ENCODE measurements at regions not wholly inside any gene's neighbourhood (a gene's known extent, or its start where the extent isn't known, plus 50 kb on each side); places are given as distances from the start of the nearest gene placed in this dataset.

GRCh38 chr6:4496284-4496683 is 279.9 kb upstream of the CDYL start:
- no peak for TF ChIP-seq PREB (CRISPR knock-in tag; IDR thresholded peaks at IDR 0.05)
- TF ChIP-seq EP300 (IDR thresholded peaks at IDR 0.05; ENCODE audit: low read length) = no peak
- TF ChIP-seq JUND (IDR thresholded peaks at IDR 0.05; ENCODE audit: borderline replicate concordance, low read depth, low read length) = no peak
- no peak for TF ChIP-seq JUND (tag; IDR thresholded peaks at IDR 0.05; ENCODE audit: borderline replicate concordance, low read depth, low read length)
- no peak for TF ChIP-seq CTCF (IDR thresholded peaks at IDR 0.05 in 2 of 3, conservative IDR thresholded peaks at IDR 0.05 in 1 of 3; ENCODE audit: insufficient read depth in 2 of 3, low read depth in 1 of 3, low read length in 3 of 3)
- TF ChIP-seq MAZ (CRISPR knock-in tag; conservative IDR thresholded peaks at IDR 0.05 in 1 of 2, IDR thresholded peaks at IDR 0.05 in 1 of 2) = no peak
- no peak for TF ChIP-seq E2F1 (CRISPR knock-in tag; IDR thresholded peaks at IDR 0.05)
- no peak for TF ChIP-seq ZNF121 (CRISPR knock-in tag; conservative IDR thresholded peaks at IDR 0.05)
- no peak for TF ChIP-seq ZNF384 (IDR thresholded peaks at IDR 0.05; ENCODE audit: low read depth, low read length)
- TF ChIP-seq BRF1 (IDR thresholded peaks at IDR 0.05; ENCODE audit: borderline replicate concordance, extremely low read depth, insufficient read length) = no peak
- no peak for TF ChIP-seq RNF2 (IDR thresholded peaks at IDR 0.05)
- no peak for TF ChIP-seq MAX (CRISPR knock-in tag; IDR thresholded peaks at IDR 0.05)

Measured in K562 (cell line).